NCI-H510A (cell line): ENCODE measurements at regions not wholly inside any gene's neighbourhood (a gene's known extent, or its start where the extent isn't known, plus 50 kb on each side); places are given as distances from the start of the nearest gene placed in this dataset.
"Not testable (repeated sequence)": the region's sequence is repeated elsewhere in the genome, so short reads cannot be mapped to it uniquely, and the experiment has no call there.

Experiments
- DNase-seq: peaks from one replicate; lab custom pipeline; 2025; lab: John Stamatoyannopoulos, UW

DNA sequence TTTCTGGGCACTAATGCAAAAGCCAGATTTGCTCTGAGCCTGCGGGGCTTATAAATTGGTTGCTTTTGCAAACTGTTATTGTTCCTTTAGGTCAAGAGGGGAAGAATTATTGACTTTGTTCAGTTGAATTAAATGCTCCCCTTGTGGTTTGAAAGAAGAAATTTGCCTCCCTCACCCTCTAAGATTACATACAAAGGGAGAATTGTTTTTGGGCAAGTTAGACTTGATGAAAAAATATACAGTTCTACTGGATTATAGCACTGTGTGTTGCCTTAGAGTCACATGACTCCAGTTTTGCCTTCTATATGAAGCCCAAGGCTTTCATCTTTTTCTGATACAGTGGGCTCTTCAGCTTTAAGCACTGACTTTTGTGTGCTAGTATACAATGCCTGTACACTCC, 1265.8 kb upstream of the LRRTM3 start:
- no peak for DNase-seq

DNA sequence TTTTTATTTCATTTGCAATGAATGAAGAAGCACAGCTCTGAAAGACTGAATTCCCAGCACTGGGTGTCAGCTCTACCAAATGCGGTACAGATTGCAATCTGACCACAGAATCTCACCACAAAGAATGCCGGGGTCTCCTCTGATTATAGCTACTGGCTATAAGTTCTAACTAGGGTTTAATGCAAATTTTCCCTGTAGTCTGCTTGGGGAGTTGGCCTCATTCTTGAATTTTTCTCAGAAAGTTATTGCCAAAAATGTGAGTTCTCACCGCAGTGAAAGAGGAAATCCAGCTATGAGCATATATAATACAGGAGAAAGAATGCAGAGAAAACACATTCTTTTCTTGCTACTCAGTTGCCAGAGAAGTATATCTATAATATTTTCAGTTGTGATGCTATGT, 1255.7 kb upstream of the LRRTM3 start:
- no peak for DNase-seq

DNA sequence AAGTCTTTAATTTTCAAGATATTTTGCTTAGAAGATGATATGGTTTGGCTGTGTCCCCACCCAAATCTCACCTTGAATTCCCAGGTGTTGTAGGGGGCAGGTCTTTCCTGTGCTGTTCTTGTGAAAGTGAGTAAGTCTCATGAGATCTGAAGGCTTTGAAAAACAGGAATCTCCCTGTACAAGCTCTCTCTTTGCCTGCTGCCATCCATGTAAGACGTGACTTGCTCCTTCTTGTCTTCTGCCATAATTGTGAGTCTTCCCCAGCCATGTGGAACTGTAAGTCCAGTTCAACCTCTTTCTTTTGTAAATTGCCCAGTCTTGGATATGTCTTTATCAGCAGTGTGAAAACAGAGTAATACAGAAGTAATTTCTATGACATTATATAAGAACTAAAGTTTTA, 1255.2 kb upstream of the LRRTM3 start:
- DNase-seq: not testable (repeated sequence)

DNA sequence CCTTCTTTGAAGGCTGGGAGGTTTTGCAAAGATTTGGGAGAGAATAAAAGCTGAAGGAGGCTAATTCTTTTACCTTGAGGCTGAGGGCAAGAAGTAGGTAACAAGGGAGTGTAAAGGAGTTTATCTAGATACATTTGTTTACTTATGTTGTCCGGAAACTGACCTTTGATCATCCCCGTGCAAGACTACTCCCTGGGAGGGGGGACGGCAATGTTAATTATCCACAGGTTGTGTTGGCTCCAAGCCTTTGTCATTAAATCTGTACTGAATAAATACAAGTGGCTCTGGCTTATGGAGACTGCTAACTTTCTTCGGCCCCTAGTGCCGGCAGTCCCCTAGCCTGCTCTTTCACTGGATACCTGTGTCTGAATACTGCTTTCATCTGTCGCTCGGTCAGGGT, 1250.6 kb upstream of the LRRTM3 start:
- no peak for DNase-seq

- no peak for DNase-seq
Measured at GRCh38 chr10:65684896-65685295, 1240.9 kb upstream of the LRRTM3 start.

- no peak for DNase-seq
Measured at GRCh38 chr10:65701168-65701776, 1224.6 kb upstream of the LRRTM3 start.

GRCh38 chr10:65708057-65708456, 1217.8 kb upstream of the LRRTM3 start:
- DNase-seq: no peak

DNA sequence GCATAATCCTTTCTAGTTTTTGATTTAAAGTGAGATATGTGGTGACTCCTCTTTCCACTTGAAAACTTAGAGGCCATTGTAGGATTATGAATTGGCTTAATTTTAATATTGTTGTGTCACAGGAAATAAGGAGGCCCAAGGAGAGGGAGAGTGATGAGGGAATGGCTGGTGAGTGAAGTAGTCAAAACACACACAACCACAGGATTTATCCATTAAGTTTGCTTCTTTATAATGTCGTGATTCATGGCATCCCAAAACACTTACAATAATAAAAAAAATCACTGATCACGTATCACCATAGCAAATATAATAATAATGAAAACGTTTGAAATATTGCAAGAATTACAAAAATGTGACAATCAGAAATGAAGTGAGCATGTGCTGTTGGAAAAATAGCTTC, 1215.5 kb upstream of the LRRTM3 start:
- DNase-seq: no peak

GRCh38 chr10:65719790-65720189, 1206.0 kb upstream of the LRRTM3 start:
- DNase-seq: no peak

DNA sequence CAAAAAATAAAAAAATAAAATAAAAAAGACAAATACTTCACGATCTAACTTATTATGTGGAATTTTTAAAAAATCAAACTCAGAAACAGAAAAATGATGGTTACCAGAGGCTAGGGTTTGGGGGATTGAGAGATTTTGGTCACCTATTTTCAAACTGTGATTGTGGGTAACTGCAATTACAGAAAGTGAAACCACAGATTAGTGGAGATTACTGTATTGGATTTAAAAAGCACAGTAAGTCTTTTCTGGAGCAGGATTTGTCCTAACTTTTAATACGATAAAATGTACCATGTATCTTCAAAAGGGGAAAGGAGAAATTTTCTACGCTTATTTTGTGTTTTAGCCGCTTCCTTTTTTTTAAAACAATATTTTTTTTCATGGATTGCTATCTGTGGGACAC, 1204.9 kb upstream of the LRRTM3 start:
- DNase-seq: no peak

DNA sequence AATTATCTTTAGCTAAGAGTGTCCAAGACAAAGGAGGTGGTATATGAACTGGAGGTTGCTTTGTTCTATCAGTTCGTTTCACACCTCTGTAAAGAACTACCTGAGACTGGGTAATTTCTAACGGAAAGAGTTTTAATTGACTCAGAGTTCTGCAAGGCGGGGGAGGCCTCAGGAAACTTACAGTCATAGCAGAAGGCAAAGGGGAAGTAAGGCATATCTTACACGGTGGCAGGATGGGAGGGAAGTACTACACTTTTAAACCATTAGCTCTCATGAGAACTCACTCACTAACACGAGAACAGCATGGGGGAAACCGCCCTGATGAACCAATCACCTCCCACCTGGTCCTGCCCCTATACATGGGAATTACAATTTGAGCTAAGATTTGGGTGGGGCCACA, 1202.3 kb upstream of the LRRTM3 start:
- no peak for DNase-seq

GRCh38 chr10:65735382-65735781, 1190.5 kb upstream of the LRRTM3 start:
- no peak for DNase-seq

DNA sequence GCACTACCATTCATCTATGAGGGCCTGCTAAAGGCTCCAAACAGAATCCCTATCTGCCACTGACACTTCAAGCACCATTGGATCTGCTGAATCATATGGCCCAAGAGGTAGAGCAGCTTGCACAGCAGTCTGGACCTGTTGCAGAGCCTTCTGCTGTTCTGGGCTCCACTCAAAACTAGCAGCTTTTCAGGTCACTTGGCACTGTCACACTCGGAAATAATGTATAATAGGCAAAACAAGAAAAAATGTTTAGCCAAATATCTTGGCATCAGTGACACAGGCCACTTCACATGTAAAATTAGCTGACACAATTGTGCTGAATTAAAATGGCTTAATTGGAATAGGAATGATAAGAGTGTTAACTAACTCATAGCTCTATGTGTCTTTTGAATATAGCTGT, 1182.9 kb upstream of the LRRTM3 start:
- no peak for DNase-seq

DNA sequence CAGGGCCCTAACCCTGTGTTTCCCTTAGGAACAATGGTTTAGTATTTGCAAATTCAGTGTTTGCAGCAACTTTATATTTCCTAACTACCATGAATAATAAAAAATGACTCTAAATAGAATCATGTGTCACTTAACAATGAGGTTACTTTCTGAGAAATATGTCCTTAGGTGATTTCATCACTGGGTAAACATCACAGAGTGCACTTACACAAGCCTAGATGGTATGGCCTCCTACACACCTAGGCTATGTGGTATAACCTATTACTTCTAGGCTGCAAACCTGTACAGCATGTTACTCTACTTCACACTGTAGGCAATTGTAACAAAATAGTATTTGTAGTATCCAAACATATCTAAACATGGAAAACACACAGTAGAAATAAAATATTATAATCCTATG, 1174.6 kb upstream of the LRRTM3 start:
- DNase-seq: no peak

GRCh38 chr10:65751896-65752295, 1173.9 kb upstream of the LRRTM3 start:
- no peak for DNase-seq

DNA sequence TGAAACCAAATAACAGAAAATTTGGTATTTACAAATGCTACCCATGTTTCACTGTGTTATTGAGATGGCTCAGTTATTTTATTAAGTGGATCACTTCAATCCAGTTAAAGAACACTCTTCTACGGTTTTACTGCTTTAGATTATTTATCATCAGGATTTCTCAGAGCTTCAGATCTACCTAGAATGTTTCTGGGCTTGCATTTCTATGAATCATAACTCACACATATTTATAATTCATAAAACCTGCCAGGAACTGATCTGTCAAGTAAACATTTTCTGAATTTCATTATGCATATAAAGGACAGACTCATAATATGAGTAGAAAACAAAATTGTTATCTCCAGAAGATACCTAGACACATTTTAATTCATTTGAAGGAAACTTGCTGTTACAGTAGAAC, 1172.3 kb upstream of the LRRTM3 start:
- DNase-seq: no peak

- DNase-seq: no peak
Measured at GRCh38 chr10:65754112-65754511, 1171.7 kb upstream of the LRRTM3 start.

DNA sequence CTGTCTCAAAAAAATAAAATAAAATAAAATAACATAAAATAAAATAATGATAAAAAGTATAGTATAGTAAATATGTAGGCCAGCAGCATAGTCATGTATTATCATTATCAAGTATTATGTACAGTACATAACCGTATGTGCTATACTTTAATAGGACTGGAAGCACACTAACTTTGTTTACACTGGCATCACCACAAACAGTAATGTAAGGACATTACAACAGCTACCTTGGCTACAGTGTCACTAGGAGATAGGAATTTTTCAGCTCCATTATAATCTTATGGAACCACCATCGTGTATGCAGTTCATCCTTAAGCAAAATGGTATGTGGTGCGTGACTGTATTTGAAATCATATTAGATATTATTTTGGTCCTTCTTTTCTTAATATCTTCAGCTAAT, 1163.5 kb upstream of the LRRTM3 start:
- DNase-seq: no peak

GRCh38 chr10:65765006-65765541, 1160.8 kb upstream of the LRRTM3 start:
- DNase-seq: no peak

DNA sequence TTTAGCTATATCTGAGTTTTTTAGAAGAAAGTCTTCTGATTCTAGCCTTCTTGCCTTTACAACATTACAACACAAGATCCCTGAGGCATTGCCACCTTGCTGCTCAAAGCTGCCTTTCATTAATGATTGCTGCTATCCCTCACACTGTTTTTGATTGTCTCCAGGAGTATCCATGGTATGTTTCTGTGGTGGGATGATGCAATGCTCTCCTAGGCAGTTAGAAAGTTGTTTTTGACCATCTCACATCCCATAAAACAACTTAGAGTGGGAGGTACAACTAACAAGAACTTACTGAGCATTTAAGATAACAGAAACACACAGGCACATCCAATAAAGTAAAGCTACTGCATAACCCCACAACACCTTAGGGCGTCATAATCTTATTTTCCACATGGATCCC, 1156.0 kb upstream of the LRRTM3 start:
- no peak for DNase-seq

GRCh38 chr10:65778753-65779152, 1147.1 kb upstream of the LRRTM3 start:
- no peak for DNase-seq

DNA sequence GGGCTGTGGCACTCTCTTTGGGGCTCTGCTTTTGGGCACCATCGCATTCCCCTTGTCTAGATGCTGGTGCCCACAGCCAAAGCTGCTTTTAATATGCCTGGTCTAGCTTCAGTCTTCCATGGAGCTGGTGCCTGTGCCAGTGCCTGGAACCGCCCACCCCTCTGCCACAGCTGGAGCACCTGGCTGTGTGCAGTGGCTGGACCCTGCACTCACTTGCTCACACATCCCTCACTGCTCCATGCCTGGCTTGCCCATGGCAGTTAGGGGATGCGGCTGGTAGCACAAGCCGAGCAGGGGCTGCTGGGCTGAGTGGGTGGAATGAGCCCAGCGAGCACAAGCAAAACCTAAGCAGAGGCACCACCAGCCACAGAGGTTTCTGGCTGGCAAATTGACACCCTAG, 1145.9 kb upstream of the LRRTM3 start:
- no peak for DNase-seq

DNA sequence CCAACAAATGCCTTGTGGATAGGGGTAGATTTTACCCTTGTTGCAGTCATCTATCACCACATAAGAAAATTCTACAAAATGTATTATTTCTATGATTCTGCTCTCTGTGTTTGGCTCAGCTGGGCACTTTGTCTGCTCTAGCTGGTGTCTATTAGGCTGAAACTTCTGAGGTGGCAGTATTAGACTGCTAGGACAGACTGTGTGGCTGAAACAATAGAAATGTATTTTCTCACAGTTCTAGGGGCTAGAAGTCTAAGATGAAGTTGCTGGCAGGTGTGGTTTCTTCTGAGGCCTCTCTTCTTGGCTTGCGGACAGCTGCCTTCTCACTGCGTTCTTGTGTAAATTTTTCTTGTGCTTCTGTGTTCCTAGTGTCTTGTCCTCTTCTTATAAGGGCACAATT, 1139.6 kb upstream of the LRRTM3 start:
- DNase-seq: no peak

DNA sequence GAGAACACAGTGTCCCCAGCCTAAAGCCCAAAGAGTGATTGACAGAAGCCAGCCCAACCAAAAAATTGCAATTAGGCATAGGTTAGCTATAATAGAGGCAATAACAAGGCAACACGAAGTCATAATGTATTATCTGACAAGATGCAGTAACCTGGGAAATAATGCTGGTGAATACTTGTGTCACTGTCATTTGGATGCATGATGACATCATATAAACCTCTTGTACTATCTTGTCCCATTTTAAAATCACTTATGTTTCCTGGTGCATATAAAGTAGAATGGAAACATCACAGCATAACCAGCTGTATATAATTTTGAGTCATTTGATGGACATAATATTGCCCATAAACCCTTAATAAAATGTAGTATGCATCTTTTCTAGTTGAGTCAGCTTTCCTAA, 1138.3 kb upstream of the LRRTM3 start:
- DNase-seq: no peak

GRCh38 chr10:65788271-65788670, 1137.6 kb upstream of the LRRTM3 start:
- DNase-seq: no peak
